GM23248 (cell line): ENCODE measurements at regions not wholly inside any gene's neighbourhood (a gene's known extent, or its start where the extent isn't known, plus 50 kb on each side); places are given as distances from the start of the nearest gene placed in this dataset.

Experiments used
- EZH2 ChIP-seq: fragments of 200-600 bp; sonication (generic); IDR thresholded peaks from 2 replicates; pipeline ENCODE4 v1.6.1; 2018; ENCODE audit warnings: antibody characterized with exemption, mild to moderate bottlenecking; ENCODE audit not compliant: insufficient read depth, poor library complexity, severe bottlenecking
- EZH2phosphoT487 ChIP-seq: fragments of 200-600 bp; sonication (generic); IDR thresholded peaks from 2 replicates; pipeline ENCODE4 v1.6.1; 2018; ENCODE audit warnings: antibody characterized with exemption, moderate library complexity, mild to moderate bottlenecking, low read depth; ENCODE audit not compliant: insufficient read depth

DNA sequence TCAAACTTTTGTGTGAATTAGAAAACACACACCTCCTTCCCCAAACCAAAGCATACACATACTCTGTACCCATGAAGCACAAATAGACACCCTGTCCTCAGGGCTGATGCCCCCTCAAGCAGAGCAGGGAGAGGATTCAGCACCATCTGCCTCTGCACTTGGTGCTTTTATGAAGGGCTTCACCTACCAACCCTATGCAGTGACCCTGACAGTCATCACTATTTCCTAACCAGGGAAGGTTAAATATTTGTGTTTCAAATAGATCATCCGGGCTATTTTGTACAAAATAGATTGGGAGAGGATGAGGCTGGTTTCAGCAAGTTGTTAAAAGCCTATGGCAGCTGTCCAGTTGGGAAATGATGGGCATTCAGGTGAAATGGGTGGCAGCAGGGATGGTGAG, 396.2 kb downstream of the ZSWIM6 start:
- TF ChIP-seq EZH2 (no peak), EZH2phosphoT487 (no peak)
